ENCODE measurements at regions not wholly inside any gene's neighbourhood (a gene's known extent, or its start where the extent isn't known, plus 50 kb on each side); places are given as distances from the start of the nearest gene placed in this dataset.
"Not testable (repeated sequence)": the region's sequence is repeated elsewhere in the genome, so short reads cannot be mapped to it uniquely, and the experiment has no call there.

DNA sequence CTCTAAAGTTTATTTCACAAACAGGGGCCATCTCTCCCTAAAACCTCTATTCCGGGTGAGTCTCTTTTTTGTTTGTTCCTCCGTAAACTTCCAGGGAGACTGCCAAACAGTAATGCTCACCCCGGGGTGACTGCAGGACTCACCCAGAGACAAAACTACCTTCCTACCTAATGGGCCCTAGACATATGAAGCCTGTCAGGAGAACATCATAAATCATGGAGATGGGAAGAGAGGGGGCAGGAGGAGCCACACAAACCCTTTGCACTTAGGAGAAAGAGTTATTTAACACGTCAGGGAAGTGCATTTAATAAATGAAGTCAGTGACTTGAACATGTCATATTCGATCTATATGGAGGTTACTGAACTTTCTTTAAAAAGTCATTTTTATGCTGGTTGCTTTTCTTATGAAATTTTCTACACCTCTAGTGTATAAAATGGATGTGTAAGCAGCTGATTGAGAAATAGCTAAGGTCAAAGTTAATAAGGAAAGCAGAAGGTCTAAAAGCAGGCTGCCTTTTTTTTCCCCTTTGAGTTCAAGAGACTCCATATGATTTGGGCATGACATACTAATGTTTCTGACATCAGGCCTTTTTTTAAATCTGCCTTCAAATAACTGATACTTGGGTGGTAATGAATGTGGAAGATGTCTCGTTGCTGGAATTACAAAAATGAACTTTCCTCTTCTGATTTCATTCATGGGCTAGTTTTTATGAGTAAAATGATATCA is 286.9 kb upstream of the USP25 start:
- DNase-seq: no peak

- no peak for DNase-seq
Observed at GRCh38 chr21:15443740-15444117, 286.1 kb upstream of the USP25 start.

DNA sequence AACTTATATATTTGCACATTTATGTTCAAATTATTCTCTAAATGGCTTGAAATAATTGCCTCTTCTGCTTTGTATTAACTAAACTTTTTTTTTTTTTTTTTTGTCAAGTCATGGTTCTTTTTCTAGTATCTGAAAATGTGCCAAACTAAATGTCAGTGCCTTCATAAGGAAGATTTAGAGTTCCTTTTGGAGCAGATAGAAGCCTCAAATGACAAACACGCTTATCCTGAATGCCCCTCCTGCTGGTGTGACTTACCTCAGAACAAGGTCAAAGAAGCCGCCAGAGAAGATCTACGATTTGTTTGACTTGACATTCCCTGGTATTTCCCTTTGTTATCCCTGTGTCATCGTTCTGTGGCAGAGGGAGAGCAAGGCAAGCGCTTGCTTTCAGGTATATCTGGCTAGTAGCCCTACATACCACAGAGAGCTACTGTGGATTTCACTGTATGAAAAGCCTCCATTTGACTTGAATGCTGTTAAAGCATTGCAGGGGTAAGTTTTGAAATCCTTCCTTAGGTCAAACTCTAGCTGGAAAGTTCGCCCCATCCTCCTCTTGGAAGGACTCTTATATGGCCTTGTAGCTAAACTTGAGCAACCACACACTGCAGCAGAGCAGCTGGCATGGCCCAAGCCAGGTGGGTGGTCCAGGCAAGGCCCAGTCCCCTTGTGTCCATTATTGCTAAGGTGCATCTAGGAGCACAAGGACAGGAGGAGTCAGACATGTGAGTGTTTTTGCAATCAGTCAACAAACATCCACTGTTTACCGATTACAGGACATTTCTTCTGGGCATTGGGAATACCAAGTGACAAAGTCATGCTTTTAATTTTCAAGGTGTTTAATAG is 285.4 kb upstream of the USP25 start:
- DNase-seq: no peak

GRCh38 chr21:15445327-15445726 is 284.5 kb upstream of the USP25 start:
- no peak for DNase-seq

GRCh38 chr21:15446223-15446622 is 283.6 kb upstream of the USP25 start:
- no peak for DNase-seq

DNA sequence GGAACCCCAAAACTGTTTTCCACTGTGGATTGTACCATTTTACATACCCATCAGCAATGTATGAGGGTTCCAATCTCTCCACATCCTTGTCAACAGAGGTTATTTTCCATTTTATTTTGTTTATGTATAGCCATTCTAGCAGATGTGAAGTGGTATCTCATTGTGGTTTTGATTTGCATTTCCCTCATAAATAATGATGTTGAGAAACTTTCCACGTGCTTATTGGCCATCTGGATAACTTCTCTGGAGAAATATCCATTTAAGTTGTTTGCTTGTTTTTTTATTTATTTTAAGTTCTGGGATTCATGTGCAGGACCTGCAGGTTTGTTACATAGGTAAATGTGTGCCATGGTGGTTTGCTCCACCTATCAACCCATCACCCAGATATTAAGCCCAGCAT is 280.2 kb upstream of the USP25 start:
- no peak for DNase-seq

DNA sequence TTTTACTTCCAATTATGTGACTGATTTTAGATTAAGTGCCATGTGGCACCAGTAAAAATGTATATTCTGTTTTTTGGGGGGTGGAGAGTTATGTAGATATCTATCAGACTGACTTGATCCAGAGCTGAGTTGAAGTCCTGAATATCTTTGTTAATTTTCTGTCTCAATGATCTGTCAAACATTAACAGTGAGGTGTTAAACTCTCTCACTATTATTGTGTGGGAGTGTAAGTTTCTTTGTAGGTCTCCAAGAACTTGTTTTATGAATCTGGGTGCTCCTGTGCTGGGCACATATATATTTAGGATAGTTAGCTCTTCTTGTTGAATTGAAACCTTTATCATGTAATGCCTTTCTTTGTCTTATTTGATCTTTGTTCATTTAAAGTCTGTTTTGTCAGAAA is 276.5 kb upstream of the USP25 start:
- DNase-seq: no peak

DNA sequence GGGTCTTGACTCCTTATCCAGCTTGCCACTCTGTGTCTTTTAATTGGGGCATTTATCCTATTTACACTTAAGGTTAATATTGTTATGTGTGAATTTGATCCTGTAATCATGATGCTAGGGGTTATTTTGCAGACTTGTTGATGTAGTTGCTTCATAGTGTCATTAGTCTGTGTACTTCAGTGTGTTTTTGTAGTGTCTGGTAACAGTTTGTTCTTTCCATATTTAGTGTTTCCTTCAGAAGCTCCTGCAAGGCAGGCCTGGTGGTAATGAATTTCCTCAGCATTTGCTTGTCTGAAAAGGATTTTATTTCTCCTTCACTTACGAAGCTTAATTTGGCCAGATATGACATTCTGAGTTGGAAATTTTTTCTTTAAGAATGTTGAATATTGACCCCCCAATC is 276.0 kb upstream of the USP25 start:
- DNase-seq: not testable (repeated sequence)

GRCh38 chr21:15454931-15455330 is 274.9 kb upstream of the USP25 start:
- DNase-seq: not testable (repeated sequence)

DNA sequence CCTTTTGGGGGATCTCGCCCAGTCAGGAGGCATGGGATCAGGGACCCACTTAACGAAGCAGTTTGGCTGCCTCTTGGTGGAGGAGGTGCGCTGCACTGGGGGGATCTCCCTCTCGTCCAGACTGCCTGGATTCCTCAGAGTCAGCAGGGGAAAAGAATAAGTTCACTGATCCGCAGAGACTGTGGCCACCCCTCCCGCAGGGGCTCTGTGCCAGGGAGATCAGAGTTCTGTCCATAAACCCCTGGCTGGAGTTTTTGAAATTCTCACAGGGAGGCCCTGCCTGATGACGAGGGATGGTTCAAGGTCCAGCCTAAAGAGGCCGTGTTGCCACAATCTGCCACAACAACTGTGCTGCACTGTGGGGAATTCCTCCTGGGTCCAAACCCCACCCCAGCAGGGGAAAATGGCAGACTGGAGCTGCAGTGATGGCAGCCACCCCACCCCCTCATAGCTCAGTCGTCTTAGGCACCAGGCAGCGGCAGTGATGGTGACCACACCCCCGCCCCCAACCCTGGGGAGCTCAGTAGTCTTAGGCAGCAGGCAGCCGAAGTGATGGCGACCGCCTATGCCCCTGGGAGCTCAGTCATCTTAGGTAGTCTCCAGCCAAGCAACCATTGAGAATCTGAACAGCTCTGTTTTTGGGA is 273.8 kb upstream of the USP25 start:
- no peak for DNase-seq

DNA sequence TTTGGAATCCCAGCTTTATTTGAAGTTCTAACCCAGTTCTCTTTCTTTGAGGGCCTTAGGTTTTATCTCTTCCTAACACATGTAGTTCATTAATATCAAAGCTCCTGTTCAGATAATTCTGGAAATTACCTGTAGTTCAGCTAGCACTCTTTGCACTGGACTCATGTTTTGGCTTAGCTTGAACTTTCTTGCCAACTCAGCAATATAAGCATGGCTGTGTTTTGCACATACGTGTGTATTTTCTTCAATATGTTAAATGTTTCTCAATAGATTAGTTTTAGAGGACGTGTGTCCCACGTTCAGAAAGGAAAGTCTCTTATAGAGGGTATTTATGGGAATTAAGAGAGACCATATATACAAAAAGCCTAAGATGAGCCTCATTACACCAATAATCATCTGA is 271.8 kb upstream of the USP25 start:
- DNase-seq: no peak

GRCh38 chr21:15462092-15462491 is 267.7 kb upstream of the USP25 start:
- DNase-seq: no peak

DNA sequence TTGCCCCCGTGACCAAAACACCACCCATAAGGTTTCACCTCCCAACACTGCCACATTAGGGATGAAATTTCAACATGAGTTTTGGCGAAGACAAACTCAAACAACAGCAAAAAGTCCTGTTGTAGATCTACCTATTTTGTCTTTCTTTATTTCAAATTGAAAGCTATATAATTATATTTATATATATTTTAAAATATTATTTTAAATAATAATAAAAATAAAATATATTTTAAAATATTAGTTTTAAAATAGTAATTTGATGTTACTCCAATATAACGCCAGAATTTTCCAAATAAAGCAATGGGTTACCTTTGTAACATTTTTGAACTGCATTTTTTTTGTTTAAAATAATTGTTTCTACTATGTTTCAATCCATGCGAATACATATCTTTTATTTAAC is 263.5 kb upstream of the USP25 start:
- no peak for DNase-seq

DNA sequence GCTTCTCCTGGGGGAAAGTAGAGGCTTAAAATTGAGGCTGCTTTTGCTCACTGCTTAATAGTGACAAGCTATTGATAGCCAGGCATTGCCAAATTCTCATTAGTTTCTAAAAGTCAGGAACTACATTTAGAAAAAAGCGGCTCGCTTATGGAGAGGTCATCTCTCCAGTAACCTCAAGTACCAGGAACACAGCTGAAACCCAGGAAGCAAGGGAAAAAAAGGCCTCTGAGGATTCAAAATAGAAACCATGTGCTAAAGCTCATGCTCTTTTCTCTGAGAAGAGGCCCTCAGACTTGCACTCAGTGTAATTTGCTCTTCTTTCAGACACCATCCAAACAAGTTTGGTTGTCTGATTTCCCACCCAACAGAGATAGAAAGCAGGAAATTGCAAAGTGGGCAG is 261.4 kb upstream of the USP25 start:
- no peak for DNase-seq

GRCh38 chr21:15472108-15473040 is 257.4 kb upstream of the USP25 start:
- no peak for DNase-seq

DNA sequence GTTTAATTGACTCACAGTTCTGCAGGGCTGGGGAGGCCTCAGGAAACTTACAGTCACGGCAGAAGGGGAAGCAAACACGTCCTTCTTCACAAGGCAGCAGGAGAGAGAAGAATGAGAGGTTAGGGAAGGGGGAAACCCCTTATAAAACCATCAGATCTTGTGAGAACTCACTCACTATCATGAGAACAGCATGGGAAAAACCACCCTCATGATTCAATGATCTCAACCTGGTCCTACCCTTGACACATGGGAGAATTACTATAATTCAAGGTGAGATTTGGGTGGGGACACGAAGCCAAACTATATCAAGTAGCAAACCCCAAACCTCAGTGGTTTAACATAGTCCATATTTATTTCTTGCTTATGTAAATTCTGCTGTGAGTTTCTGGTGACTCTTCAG is 252.0 kb upstream of the USP25 start:
- DNase-seq: not testable (repeated sequence)

DNA sequence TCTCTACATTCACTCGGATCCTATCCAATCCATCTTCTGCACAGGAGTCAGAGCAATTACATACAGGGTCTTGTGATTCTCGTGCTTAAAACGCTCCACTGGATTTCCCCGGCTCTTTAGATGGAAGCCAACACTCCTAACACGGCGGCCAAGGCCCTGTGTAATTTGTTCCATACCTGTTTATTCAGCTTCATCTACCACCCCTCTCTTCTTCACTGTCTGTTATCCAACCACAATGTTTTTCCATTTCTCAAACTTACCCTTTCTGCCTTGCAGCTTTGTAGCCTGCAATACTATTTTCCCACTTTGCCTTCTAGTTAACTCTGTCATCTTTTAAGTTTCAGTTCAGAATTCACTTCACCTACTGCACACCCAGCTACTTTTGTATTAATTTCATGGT is 249.6 kb upstream of the USP25 start:
- DNase-seq: no peak

- DNase-seq: peak; percentile 77
Observed at GRCh38 chr21:15483138-15483780, 246.5 kb upstream of the USP25 start.

DNA sequence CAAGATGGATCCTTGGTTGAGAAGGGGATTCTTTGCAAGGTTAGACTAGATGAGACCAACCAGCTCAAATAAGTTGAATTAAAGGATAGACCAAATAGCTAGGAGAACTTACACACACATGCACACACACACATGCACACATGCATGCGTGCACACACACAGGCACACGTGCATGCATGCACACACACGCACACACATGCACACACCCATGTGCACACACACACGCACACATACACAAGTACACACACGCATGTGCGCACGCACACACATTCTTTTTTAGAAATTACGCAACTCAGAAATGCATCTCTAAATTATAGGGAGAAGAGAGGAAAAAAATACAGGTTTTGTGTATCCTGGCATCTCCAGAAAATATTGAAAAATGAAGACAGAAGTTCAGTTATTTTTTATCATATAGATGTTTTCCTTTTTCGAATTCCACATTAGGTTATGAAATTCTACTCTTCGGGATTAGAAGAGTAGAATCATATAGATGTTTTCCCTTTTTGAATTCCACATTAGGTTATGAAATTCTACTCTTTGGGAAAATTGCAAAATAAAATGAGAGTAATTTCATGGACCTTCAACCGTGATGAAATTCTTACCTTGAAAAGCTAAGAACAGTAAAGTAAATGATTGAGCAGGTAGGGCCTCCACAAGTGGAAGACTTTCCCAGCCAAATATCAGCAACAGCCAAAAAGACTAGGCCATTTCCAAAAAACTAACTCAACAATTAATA is 243.2 kb upstream of the USP25 start:
- no peak for DNase-seq

GRCh38 chr21:15487196-15487550 is 242.6 kb upstream of the USP25 start:
- DNase-seq: no peak

DNA sequence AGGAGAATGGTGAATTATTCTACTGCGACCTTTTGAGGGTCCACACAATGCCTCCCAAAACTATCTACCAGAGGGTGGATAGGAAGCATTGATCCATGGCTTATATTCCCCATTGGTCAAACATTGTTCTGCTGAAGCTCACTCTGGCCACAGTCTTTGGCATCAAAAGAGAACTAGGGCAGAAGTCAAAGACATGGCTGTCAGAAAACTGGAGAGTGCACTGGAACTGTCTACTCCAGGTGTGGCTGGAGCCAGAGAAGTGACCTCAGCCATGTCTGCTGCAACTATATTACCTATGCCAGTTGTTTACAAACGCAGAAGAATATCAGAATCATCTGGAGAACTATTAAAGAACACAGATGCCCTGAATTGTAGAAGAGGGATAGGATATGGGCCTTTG is 238.7 kb upstream of the USP25 start:
- no peak for DNase-seq

DNA sequence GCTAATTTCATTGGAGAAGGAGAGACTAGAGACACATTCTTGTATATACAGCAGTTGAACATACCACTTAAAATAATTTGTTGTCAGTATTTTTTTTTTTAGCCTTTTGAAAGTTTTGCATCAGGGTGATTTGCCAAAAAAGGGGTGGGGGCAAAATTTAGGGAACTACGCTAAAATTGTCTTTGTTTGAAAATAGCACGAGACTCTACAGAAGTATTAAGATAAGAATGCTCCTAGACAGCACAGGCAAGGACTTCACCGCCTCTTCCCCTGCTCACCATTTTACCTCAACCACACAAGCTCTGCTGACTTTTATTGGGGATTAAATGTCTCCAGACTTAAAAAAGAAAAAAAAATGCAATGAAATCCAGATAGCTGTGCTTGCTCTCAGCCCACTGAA is 236.1 kb upstream of the USP25 start:
- DNase-seq: no peak
